ENCODE measurements at regions not wholly inside any gene's neighbourhood (a gene's known extent, or its start where the extent isn't known, plus 50 kb on each side); places are given as distances from the start of the nearest gene placed in this dataset.

GRCh38 chr5:135133698-135134515 is 99.9 kb upstream of the PITX1 start:
- peaks cover 12 to 53% (median 28%) of the 10 kb centered on the region in 4 donors for H3K4me1 ChIP-seq
- WGBS, 2 donors (ENCODE audit: low coverage in 1 of 2): 40 to 53% methylated on average over 1 to 18 of the region's 18 CpGs
- H3K27ac ChIP-seq: peak overlapping the region; percentile 34 to 76 (median 46)
- H3K4me3 ChIP-seq: no peak overlapping the region
- no peaks in the 10 kb centered on the region for H3K36me3 ChIP-seq
- peak; percentile 51 for TF ChIP-seq POLR2A (IDR thresholded peaks at IDR 0.05)
- TF ChIP-seq CTCF (IDR thresholded peaks at IDR 0.05): no peak
- peak in 2 of 3 donors; percentile 19 to 53 for TF ChIP-seq POLR2AphosphoS5 (IDR thresholded peaks at IDR 0.05)
- peak; percentile 23 for TF ChIP-seq EP300 (IDR thresholded peaks at IDR 0.05; ENCODE audit: low read depth)
- no peaks in the 10 kb centered on the region for H3K9me3 ChIP-seq
- peak; percentile 82 for DNase-seq
- in situ Hi-C loops (cut with MboI; ENCODE audit: low pct_ligation_motif_present in 1 of 4, low pct_unique_long_range_greater_than_20kb in 1 of 4, low sequenced_read_pairs in 3 of 4): no loop called here
- H3K27me3 ChIP-seq: no peaks in the 10 kb centered on the region
- intact Hi-C loops (cut with DNase I; ENCODE audit: low total_unique reads): no loop called here

- in situ Hi-C loops (cut with MboI; ENCODE audit: low pct_ligation_motif_present in 1 of 4, low pct_unique_long_range_greater_than_20kb in 1 of 4, low sequenced_read_pairs in 3 of 4): no loop called here
- DNase-seq: no peak
- 85 to 100% methylated on average over 3 to 9 of the region's 9 CpGs for WGBS, 2 donors (ENCODE audit: low coverage in 1 of 2)
- TF ChIP-seq CTCF (IDR thresholded peaks at IDR 0.05) (no peak), POLR2AphosphoS5 (IDR thresholded peaks at IDR 0.05) (no peak), EP300 (IDR thresholded peaks at IDR 0.05; ENCODE audit: low read depth) (no peak), POLR2A (IDR thresholded peaks at IDR 0.05) (no peak)
- peaks cover 12 to 51% (median 30%) of the 10 kb centered on the region in 4 donors for H3K4me1 ChIP-seq
- no peaks in the 10 kb centered on the region for H3K27me3 ChIP-seq
- no peaks in the 10 kb centered on the region for H3K9me3 ChIP-seq
- H3K27ac ChIP-seq: peak overlapping the region; percentile 6 to 76 (median 34)
- intact Hi-C loops (cut with DNase I; ENCODE audit: low total_unique reads): no loop called here
- no peaks in the 10 kb centered on the region for H3K36me3 ChIP-seq
- H3K4me3 ChIP-seq: no peak overlapping the region
Measured at GRCh38 chr5:135133181-135133580, 99.2 kb upstream of the PITX1 start.

- WGBS, 2 donors (ENCODE audit: low coverage in 1 of 2): 50 to 60% methylated on average over 2 to 12 of the region's 12 CpGs
- Histone ChIP-seq H3K36me3 (no peaks in the 10 kb centered on the region), H3K9me3 (no peaks in the 10 kb centered on the region), H3K27me3 (no peaks in the 10 kb centered on the region), H3K27ac (peak overlapping the region; percentile 41 to 76 (median 51)), H3K4me3 (no peak overlapping the region), H3K4me1 (peaks cover 15 to 62% (median 41%) of the 10 kb centered on the region in 4 donors)
- intact Hi-C loops (cut with DNase I; ENCODE audit: low total_unique reads): no loop called here
- in situ Hi-C loops (cut with MboI; ENCODE audit: low pct_ligation_motif_present in 1 of 4, low pct_unique_long_range_greater_than_20kb in 1 of 4, low sequenced_read_pairs in 3 of 4): no loop called here
- peak; percentile 25 for DNase-seq
- TF ChIP-seq POLR2AphosphoS5 (IDR thresholded peaks at IDR 0.05): peak in 1 of 3 donors; percentile 49
- no peak for TF ChIP-seq EP300 (IDR thresholded peaks at IDR 0.05; ENCODE audit: low read depth)
Measured at GRCh38 chr5:135131801-135132680, 98.0 kb upstream of the PITX1 start.

GRCh38 chr5:135130261-135131215 is 96.5 kb upstream of the PITX1 start:
- Histone ChIP-seq H3K27ac (peak overlapping the region in 3 of 4 donors; percentile 18 to 51 (median 51)), H3K4me1 (peaks cover 15 to 59% (median 40%) of the 10 kb centered on the region in 4 donors)

More at GRCh38 chr5:135130261-135131215, 96.5 kb upstream of the PITX1 start:
- Histone ChIP-seq H3K36me3 (no peaks in the 10 kb centered on the region), H3K27me3 (no peaks in the 10 kb centered on the region), H3K9me3 (no peaks in the 10 kb centered on the region), H3K4me3 (no peak overlapping the region)
- intact Hi-C loops (cut with DNase I; ENCODE audit: low total_unique reads) (no loop called here), in situ Hi-C loops (cut with MboI; ENCODE audit: low pct_ligation_motif_present in 1 of 4, low pct_unique_long_range_greater_than_20kb in 1 of 4, low sequenced_read_pairs in 3 of 4) (no loop called here)
- WGBS, 2 donors (ENCODE audit: low coverage in 1 of 2): 86 to 100% methylated on average over 1 to 7 of the region's 7 CpGs
- DNase-seq: no peak
- no peak for TF ChIP-seq POLR2AphosphoS5 (IDR thresholded peaks at IDR 0.05)
- no peak for TF ChIP-seq CTCF (IDR thresholded peaks at IDR 0.05)
- no peak for TF ChIP-seq POLR2A (IDR thresholded peaks at IDR 0.05)
- no peak for TF ChIP-seq EP300 (IDR thresholded peaks at IDR 0.05; ENCODE audit: low read depth)
